T-helper 17 cell (primary cell): ENCODE measurements at regions not wholly inside any gene's neighbourhood (a gene's known extent, or its start where the extent isn't known, plus 50 kb on each side); places are given as distances from the start of the nearest gene placed in this dataset.

Experiments used
- ATAC-seq: fragments of 150-1000 bp; cut with Tn5 transposase; 2 replicates; pipeline ENCODE4 v1.10.0; 2021; ENCODE audit warnings: mild to moderate bottlenecking, moderate library complexity
- DNase-seq, 3 donors: peaks; one replicate each; pipeline versions ENCODE4 v3.0.0 to v3.0.0-alpha.2; 2020 to 2021
- H3K9me3 ChIP-seq: one replicate; pipeline ENCODE4 v1.7.0; 2013; ENCODE audit warnings: low read length, mild to moderate bottlenecking; ENCODE audit not compliant: control insufficient read depth, poor library complexity, severe bottlenecking
- H3K27ac Mint-ChIP-seq: one replicate; pipeline ENCODE4 v1.8.0; 2022; ENCODE audit warnings: mild to moderate bottlenecking, moderate library complexity, mixed read lengths
- H3K27me3 Mint-ChIP-seq: one replicate; pipeline ENCODE4 v1.8.0; 2022; ENCODE audit warnings: mixed read lengths
- H3K36me3 Mint-ChIP-seq: one replicate; pipeline ENCODE4 v1.8.0; 2022; ENCODE audit warnings: low read depth, mixed read lengths
- H3K4me1 Mint-ChIP-seq: one replicate; pipeline ENCODE4 v1.8.0; 2022; ENCODE audit warnings: mild to moderate bottlenecking, mixed read lengths
- H3K4me3 Mint-ChIP-seq: one replicate; pipeline ENCODE4 v1.8.0; 2022; ENCODE audit warnings: mild to moderate bottlenecking, moderate library complexity, mixed read lengths

GRCh38 chr18:30730915-30731314, 311.6 kb downstream of the DSC3 start:
- Mint-ChIP-seq H3K36me3 (no peaks in the 10 kb centered on the region), H3K27me3 (no peaks in the 10 kb centered on the region), H3K4me1 (no peaks in the 10 kb centered on the region), H3K27ac (no peak overlapping the region), H3K4me3 (no peak overlapping the region)
- ATAC-seq (no peak), DNase-seq (no peak)
- H3K9me3 ChIP-seq: no peaks in the 10 kb centered on the region

- no peaks in the 10 kb centered on the region for H3K9me3 ChIP-seq
- Mint-ChIP-seq H3K27me3 (no peaks in the 10 kb centered on the region), H3K4me1 (no peaks in the 10 kb centered on the region), H3K27ac (no peak overlapping the region), H3K36me3 (no peaks in the 10 kb centered on the region), H3K4me3 (no peak overlapping the region)
- no peak for ATAC-seq
- DNase-seq: no peak
Observed at GRCh38 chr18:30727849-30728248, 314.7 kb downstream of the DSC3 start.

DNA sequence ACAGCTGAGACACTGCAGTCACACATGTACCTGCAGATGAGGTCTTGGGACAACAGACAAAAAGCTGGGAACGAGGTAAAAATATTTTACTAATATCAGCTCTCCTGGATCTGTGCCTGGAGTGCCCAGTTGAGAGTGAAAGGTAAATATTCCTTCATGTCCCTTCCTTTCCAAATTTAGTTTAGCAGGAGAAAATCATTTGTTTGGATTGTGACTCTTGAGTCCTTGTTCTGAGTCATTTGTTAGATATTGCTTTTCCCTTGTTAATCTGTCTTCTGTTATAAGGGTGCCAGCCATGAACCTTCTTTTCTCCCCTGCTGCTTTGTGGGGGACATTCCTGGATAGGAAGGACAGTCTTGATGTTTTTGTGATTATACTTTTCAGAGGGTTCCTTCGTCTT, 329.2 kb downstream of the DSC3 start:
- DNase-seq (no peak), ATAC-seq (no peak)
- Mint-ChIP-seq H3K27ac (no peak overlapping the region), H3K36me3 (no peaks in the 10 kb centered on the region), H3K4me1 (no peaks in the 10 kb centered on the region), H3K4me3 (no peak overlapping the region), H3K27me3 (no peaks in the 10 kb centered on the region)
- no peaks in the 10 kb centered on the region for H3K9me3 ChIP-seq

GRCh38 chr18:30712383-30712782, 330.2 kb downstream of the DSC3 start:
- no peaks in the 10 kb centered on the region for H3K36me3 Mint-ChIP-seq
- no peak for ATAC-seq

GRCh38 chr18:30709595-30709994, 332.9 kb downstream of the DSC3 start:
- Mint-ChIP-seq H3K27ac (no peak overlapping the region), H3K4me3 (no peak overlapping the region), H3K4me1 (no peaks in the 10 kb centered on the region), H3K27me3 (no peaks in the 10 kb centered on the region), H3K36me3 (no peaks in the 10 kb centered on the region)
- H3K9me3 ChIP-seq: peaks cover 2% of the 10 kb centered on the region
- no peak for ATAC-seq
- no peak for DNase-seq

More at GRCh38 chr18:30712383-30712782, 330.2 kb downstream of the DSC3 start:
- DNase-seq: no peak
- no peak overlapping the region for H3K4me3 Mint-ChIP-seq
- H3K27ac Mint-ChIP-seq: no peak overlapping the region
- no peaks in the 10 kb centered on the region for H3K4me1 Mint-ChIP-seq
- H3K27me3 Mint-ChIP-seq: no peaks in the 10 kb centered on the region
- peaks cover 2% of the 10 kb centered on the region for H3K9me3 ChIP-seq

DNA sequence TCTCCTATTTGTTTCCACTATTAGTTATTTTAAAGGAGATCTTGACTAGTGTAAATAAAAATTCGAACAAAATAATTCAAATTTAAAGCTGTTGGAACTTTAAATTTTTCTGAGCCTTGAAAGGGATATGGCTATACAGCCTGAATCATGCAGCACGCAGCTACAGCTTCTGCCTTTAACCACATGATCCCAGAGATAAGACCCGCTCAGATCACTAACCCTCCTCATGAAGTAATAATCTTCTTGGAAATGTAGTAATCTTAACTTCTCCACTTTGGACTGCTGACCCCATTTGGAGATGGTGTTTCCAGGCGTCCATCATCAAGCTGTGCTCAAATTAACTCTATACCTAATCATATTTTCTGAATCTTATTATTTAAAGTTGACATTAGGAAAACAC, 336.6 kb downstream of the DSC3 start:
- no peaks in the 10 kb centered on the region for H3K36me3 Mint-ChIP-seq
- no peaks in the 10 kb centered on the region for H3K4me1 Mint-ChIP-seq
- no peaks in the 10 kb centered on the region for H3K27me3 Mint-ChIP-seq
- DNase-seq (no peak), ATAC-seq (no peak)
- peaks cover 2% of the 10 kb centered on the region for H3K9me3 ChIP-seq
- H3K27ac Mint-ChIP-seq: no peak overlapping the region
- no peak overlapping the region for H3K4me3 Mint-ChIP-seq

DNA sequence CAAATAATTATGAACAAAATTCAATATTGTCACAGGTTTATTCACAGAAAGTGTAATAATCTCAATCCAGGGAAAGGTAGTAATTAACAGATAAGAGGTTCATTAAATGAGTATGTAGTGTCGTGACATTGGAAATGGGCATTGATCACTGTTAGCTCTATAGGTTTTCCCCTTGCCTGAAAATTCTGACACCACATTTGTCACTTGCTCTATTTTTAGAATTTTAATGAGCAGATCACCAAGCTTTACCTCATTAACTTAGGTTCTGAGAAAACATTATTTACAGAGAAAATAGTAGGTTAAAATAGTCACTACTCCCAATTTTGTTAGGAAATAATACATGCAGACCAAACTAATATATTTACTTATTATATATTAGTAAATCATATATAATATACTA, 344.0 kb downstream of the DSC3 start:
- no peaks in the 10 kb centered on the region for H3K36me3 Mint-ChIP-seq
- no peaks in the 10 kb centered on the region for H3K27me3 Mint-ChIP-seq
- H3K9me3 ChIP-seq: no peaks in the 10 kb centered on the region
- H3K4me3 Mint-ChIP-seq: no peak overlapping the region
- no peak overlapping the region for H3K27ac Mint-ChIP-seq
- no peak for ATAC-seq
- DNase-seq: no peak
- no peaks in the 10 kb centered on the region for H3K4me1 Mint-ChIP-seq

DNA sequence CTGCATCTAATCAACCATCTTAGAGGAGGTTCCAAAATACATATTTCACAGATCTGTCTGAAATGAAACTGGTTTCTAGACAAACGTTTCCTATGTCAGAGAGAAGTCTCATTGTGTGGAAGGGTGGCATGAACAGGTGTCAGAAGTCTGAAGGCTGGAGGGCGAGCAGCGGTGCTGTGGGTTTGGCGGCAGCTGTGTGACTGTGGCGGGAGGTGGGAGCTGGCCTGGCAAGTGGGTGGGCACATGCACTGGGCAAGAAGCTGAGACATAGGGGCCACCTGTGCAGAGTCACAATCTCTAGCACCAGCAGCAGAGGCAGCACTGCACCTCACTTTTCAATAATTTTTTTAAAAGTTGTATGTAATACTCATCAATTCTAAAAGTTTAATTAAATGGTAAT, 346.3 kb downstream of the DSC3 start:
- Mint-ChIP-seq H3K27ac (no peak overlapping the region), H3K36me3 (no peaks in the 10 kb centered on the region), H3K4me3 (no peak overlapping the region), H3K4me1 (no peaks in the 10 kb centered on the region), H3K27me3 (no peaks in the 10 kb centered on the region)
- no peaks in the 10 kb centered on the region for H3K9me3 ChIP-seq
- DNase-seq (no peak), ATAC-seq (no peak)

- Mint-ChIP-seq H3K4me1 (no peaks in the 10 kb centered on the region), H3K4me3 (no peak overlapping the region), H3K27ac (no peak overlapping the region), H3K27me3 (no peaks in the 10 kb centered on the region), H3K36me3 (no peaks in the 10 kb centered on the region)
- no peak for ATAC-seq
- no peaks in the 10 kb centered on the region for H3K9me3 ChIP-seq
- no peak for DNase-seq
Observed at GRCh38 chr18:30694773-30695172, 347.8 kb downstream of the DSC3 start.

DNA sequence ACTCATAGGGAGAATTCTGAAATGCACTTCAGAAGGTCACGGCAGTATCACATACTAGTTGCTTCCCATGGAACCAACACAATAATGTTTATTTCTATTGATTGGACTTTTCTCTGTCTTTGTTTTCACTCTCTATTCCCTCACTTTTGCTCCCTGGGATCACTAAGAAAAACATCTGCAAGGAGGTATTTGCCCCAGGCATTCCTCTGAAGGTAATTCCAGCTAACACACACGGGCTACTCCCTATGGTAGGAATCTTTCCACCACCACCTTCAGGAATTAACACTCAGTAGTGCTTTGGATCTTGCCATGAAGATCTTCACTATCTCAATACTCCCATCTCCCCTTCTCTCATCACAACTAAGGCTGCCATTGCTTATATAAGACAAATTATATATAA, 353.3 kb downstream of the DSC3 start:
- Mint-ChIP-seq H3K4me3 (no peak overlapping the region), H3K36me3 (no peaks in the 10 kb centered on the region), H3K27me3 (no peaks in the 10 kb centered on the region), H3K4me1 (no peaks in the 10 kb centered on the region), H3K27ac (no peak overlapping the region)
- peaks cover 3% of the 10 kb centered on the region for H3K9me3 ChIP-seq
- no peak for DNase-seq
- no peak for ATAC-seq

GRCh38 chr18:30687501-30687900, 355.0 kb downstream of the DSC3 start:
- no peak for DNase-seq
- no peak for ATAC-seq
- no peak overlapping the region for H3K27ac Mint-ChIP-seq

DNA sequence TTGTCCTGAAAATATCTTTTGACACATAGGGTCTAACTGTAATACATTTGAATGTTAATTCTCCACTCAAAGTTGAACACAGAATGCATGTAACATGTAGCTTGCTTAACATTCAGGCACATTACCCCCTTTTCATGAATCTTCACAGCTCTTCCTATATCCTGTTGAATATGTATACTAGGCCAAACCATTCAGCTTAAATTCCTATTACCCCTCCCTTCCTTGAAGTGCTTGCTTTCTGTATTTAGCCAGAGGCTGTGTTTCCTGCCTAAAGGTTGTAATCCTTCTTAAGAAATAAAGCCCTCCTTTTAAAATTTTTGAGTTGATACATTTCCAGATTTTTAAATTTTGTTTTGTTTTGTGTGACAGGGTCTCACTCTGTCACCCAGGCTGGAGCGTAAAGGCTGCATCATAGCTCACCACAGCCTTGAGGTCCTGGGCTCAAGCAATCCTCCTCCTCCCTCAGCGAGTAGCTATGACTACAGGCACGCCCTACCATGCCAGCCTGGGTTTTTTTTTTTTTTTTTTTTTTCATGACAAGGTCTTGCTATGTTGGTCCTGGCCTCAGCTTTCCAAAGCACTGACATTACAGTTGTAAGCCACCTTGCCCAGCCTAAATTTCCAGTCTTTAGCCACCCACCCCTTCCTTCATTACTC, 357.6 kb downstream of the DSC3 start:
- ATAC-seq (no peak), DNase-seq (no peak)
- no peaks in the 10 kb centered on the region for H3K36me3 Mint-ChIP-seq
- H3K27ac Mint-ChIP-seq: no peak overlapping the region
- no peaks in the 10 kb centered on the region for H3K4me1 Mint-ChIP-seq
- H3K9me3 ChIP-seq: peaks cover 3% of the 10 kb centered on the region
- H3K4me3 Mint-ChIP-seq: no peak overlapping the region
- H3K27me3 Mint-ChIP-seq: no peaks in the 10 kb centered on the region

More at GRCh38 chr18:30687501-30687900, 355.0 kb downstream of the DSC3 start:
- Mint-ChIP-seq H3K4me1 (no peaks in the 10 kb centered on the region), H3K36me3 (no peaks in the 10 kb centered on the region), H3K4me3 (no peak overlapping the region), H3K27me3 (no peaks in the 10 kb centered on the region)
- H3K9me3 ChIP-seq: peaks cover 3% of the 10 kb centered on the region

GRCh38 chr18:30683836-30684235, 358.7 kb downstream of the DSC3 start:
- Mint-ChIP-seq H3K4me1 (no peaks in the 10 kb centered on the region), H3K27ac (no peak overlapping the region), H3K36me3 (no peaks in the 10 kb centered on the region), H3K27me3 (no peaks in the 10 kb centered on the region), H3K4me3 (no peak overlapping the region)
- H3K9me3 ChIP-seq: peaks cover 3% of the 10 kb centered on the region
- DNase-seq: no peak
- no peak for ATAC-seq

DNA sequence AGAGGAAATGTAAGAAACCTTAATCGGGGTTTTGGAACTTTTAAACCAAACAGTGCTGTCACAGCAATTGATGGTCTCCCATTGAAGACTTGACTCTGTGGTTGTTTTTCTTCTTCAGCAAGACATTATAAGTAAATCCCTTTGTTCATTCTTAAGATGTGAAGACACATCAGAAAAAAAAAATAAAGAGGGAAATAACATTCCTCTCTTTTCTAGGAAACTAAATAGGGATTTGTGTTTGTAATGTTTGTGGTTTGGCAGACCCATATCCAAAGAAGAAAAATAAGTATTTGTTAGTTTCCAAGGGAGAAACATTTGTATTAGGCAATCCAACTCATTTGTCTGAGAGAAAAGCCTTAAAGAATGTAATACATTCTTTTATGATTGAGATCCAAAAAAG, 359.9 kb downstream of the DSC3 start:
- H3K4me3 Mint-ChIP-seq: no peak overlapping the region
- ATAC-seq: no peak
- no peaks in the 10 kb centered on the region for H3K36me3 Mint-ChIP-seq
- H3K27ac Mint-ChIP-seq: no peak overlapping the region
- no peaks in the 10 kb centered on the region for H3K4me1 Mint-ChIP-seq
- no peak for DNase-seq
- H3K27me3 Mint-ChIP-seq: no peaks in the 10 kb centered on the region
- H3K9me3 ChIP-seq: peaks cover 3% of the 10 kb centered on the region
